Sigmoid colon (tissue), 6 donors: ENCODE measurements at regions not wholly inside any gene's neighbourhood (a gene's known extent, or its start where the extent isn't known, plus 50 kb on each side); places are given as distances from the start of the nearest gene placed in this dataset.

Source experiments
- DNase-seq: peaks from one replicate; pipeline ENCODE4 v3.0.0-alpha.2; 2019
- H3K27ac ChIP-seq, 4 donors: fragments of 200-600 bp; sonication (generic); one replicate each; pipeline ENCODE4 v1.5.1; 2016 to 2019; ENCODE audit warnings: mild to moderate bottlenecking in 1 of 4
- H3K27me3 ChIP-seq, 3 donors: fragments of 200-600 bp; sonication (generic); one replicate each; pipeline ENCODE4 v1.5.1; 2019; ENCODE audit warnings: mild to moderate bottlenecking in 1 of 3
- H3K36me3 ChIP-seq, 4 donors: fragments of 200-600 bp; sonication (generic); one replicate each; pipeline ENCODE4 v1.5.1; 2016 to 2019
- H3K4me1 ChIP-seq, 4 donors: fragments of 200-600 bp; sonication (generic); one replicate each; pipeline ENCODE4 v1.5.1; 2017 to 2019
- H3K4me3 ChIP-seq, 4 donors: fragments of 200-600 bp; sonication (generic); one replicate each; pipeline ENCODE4 v1.5.1; 2017 to 2019; ENCODE audit warnings: mild to moderate bottlenecking in 2 of 4, moderate library complexity in 1 of 4
- H3K9me3 ChIP-seq, 4 donors: fragments of 200-600 bp in 3 of 4; sonication (generic) in 3 of 4; one replicate each; pipeline versions ENCODE4 v1.5.1 to v1.6.1; 2013 to 2019
- EP300 ChIP-seq, 4 donors: sonication (generic); formaldehyde crosslinking; IDR thresholded peaks; one replicate each; pipeline ENCODE4 v1.6.1; 2017; ENCODE audit warnings: antibody characterized with exemption in 4 of 4
- POLR2A ChIP-seq, 2 donors: fragments of 450-650 bp; IDR thresholded peaks; one replicate each; pipeline ENCODE4 v1.6.1; 2016; ENCODE audit warnings: antibody characterized with exemption in 2 of 2, mild to moderate bottlenecking in 2 of 2, moderate library complexity in 2 of 2
- POLR2AphosphoS5 ChIP-seq, 4 donors: sonication (generic); formaldehyde crosslinking; IDR thresholded peaks; one replicate each; pipeline ENCODE4 v1.6.1; 2017; ENCODE audit warnings: antibody characterized with exemption in 4 of 4
- WGBS, 2 donors: extraction: QIAGEN DNeasy Blood & Tissue Kit; methylation state at CpG; one replicate each; pipeline ENCODE4 v1.1.7; 2013; 5-methylcytosine and 5-hydroxymethylcytosine counted together
- intact Hi-C: fragments of 100-400 bp; cut with DNase I; formaldehyde crosslinking; loops from one replicate; pipeline ENCODE4 v1.15.1; 2023
- TF ChIP-seq, protein P1 (sequence below), 4 experiments: fragments of 450-650 bp in 3 of 4; fragments of 200-600 bp in 1 of 4; IDR thresholded peaks; one replicate each; pipeline ENCODE4 v1.5.1; 2016 to 2019; ENCODE audit warnings: antibody characterized with exemption in 4 of 4, mild to moderate bottlenecking in 3 of 4, moderate library complexity in 2 of 4
- donor health status: healthy with polysubstance abuse.
- donor health status: healthy.

DNA sequence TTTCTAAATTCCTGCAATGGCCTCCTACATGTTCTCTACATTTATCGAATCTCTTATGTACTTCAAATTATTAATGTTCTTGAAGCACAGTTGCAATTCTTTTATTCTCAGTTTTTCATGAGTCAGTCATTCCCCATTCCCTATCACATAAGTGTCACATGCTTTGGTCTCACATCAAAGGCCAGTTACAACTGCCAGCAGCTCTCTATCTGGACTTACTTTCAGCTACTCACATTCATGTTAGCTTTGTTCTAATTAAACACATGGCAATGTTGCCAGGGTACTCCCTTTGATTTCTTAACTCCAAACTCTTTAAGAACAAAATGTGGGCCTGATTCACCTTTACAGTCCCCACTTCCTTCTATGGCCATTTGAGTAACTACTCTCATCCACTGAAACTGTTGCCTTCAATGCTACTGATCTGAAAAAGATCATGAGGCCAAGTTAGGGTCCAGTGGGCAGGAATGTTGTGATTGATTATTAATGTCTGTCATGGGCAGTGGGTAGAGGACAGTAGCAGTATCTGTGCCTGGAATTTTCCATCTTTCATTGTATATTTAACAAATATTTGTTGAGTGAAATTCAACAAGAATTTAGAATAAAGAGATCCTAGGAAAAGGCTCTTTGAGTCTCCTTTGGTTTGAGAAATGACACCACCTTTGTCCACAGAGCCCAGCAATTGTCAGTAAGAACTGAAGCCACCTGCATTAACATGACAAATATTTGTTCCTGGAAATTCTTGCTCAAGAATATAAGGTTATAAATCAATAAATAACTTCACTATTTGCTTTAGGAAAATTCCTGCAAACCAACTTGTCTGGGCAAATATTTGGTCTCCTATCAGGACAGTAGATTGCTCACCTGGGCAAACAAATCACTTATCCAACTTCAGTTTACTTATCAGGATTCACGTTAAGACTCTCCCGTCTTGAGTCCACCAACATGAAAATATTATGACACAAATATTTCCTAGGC is 153.6 kb upstream of the SAMSN1 start:
- WGBS, 2 donors, result 45 to 72% methylated on average over 3 of the region's 3 CpGs
- TF ChIP-seq POLR2A (IDR thresholded peaks at IDR 0.05) (no peak), POLR2AphosphoS5 (IDR thresholded peaks at IDR 0.05) (no peak), EP300 (IDR thresholded peaks at IDR 0.05) (no peak)
- TF ChIP-seq, protein P1, sequence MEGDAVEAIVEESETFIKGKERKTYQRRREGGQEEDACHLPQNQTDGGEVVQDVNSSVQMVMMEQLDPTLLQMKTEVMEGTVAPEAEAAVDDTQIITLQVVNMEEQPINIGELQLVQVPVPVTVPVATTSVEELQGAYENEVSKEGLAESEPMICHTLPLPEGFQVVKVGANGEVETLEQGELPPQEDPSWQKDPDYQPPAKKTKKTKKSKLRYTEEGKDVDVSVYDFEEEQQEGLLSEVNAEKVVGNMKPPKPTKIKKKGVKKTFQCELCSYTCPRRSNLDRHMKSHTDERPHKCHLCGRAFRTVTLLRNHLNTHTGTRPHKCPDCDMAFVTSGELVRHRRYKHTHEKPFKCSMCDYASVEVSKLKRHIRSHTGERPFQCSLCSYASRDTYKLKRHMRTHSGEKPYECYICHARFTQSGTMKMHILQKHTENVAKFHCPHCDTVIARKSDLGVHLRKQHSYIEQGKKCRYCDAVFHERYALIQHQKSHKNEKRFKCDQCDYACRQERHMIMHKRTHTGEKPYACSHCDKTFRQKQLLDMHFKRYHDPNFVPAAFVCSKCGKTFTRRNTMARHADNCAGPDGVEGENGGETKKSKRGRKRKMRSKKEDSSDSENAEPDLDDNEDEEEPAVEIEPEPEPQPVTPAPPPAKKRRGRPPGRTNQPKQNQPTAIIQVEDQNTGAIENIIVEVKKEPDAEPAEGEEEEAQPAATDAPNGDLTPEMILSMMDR (IDR thresholded peaks at IDR 0.05), result no peak
- H3K4me1 ChIP-seq, result no peaks in the 10 kb centered on the region

GRCh38 chr21:14697769-14698168 is 151.7 kb upstream of the SAMSN1 start:
- intact Hi-C loops, result no loop called here
- Histone ChIP-seq H3K4me3 (no peak overlapping the region), H3K4me1 (no peaks in the 10 kb centered on the region), H3K27me3 (no peaks in the 10 kb centered on the region), H3K36me3 (no peaks in the 10 kb centered on the region), H3K27ac (no peak overlapping the region), H3K9me3 (no peaks in the 10 kb centered on the region)
- TF ChIP-seq POLR2AphosphoS5 (IDR thresholded peaks at IDR 0.05) (no peak), EP300 (IDR thresholded peaks at IDR 0.05) (no peak), POLR2A (IDR thresholded peaks at IDR 0.05) (no peak)
- TF ChIP-seq, protein P1 (IDR thresholded peaks at IDR 0.05), result no peak
- no peak for DNase-seq
- 95 to 96% methylated on average over 1 of the region's 1 CpG for WGBS, 2 donors

More for the DNA sequence above, 153.6 kb upstream of the SAMSN1 start:
- no peak for DNase-seq
- Histone ChIP-seq H3K27me3 (no peaks in the 10 kb centered on the region), H3K27ac (no peak overlapping the region), H3K9me3 (no peaks in the 10 kb centered on the region), H3K4me3 (no peak overlapping the region), H3K36me3 (no peaks in the 10 kb centered on the region)
- intact Hi-C loops, result no loop called here

DNA sequence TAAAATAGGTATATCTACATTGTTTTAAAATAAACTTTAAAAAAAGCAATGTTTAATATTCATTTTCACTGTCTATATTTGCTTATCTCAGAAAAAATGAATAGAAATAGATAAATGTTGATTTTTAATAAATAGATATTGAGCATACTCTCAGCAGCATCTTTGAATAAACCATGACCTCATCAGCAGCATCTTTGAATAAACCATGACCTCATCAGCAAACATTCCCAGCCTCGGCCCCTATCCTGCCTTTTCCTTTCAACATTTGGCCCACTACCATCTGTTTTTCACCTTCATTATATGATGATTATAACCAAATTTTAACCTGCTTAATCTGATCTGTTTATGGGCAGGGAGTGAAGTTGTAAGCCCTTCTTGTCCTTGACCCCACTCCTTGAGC is 148.7 kb upstream of the SAMSN1 start:
- intact Hi-C loops, result no loop called here
- 79 to 86% methylated on average over 1 of the region's 1 CpG for WGBS, 2 donors
- Histone ChIP-seq H3K36me3 (no peaks in the 10 kb centered on the region), H3K27ac (no peak overlapping the region), H3K27me3 (no peaks in the 10 kb centered on the region), H3K9me3 (no peaks in the 10 kb centered on the region), H3K4me3 (no peak overlapping the region), H3K4me1 (no peaks in the 10 kb centered on the region)
- no peak for TF ChIP-seq EP300 (IDR thresholded peaks at IDR 0.05)
- TF ChIP-seq, protein P1 (IDR thresholded peaks at IDR 0.05), result no peak
- no peak for TF ChIP-seq POLR2AphosphoS5 (IDR thresholded peaks at IDR 0.05)
- TF ChIP-seq POLR2A (IDR thresholded peaks at IDR 0.05), result no peak
- DNase-seq, result no peak

DNA sequence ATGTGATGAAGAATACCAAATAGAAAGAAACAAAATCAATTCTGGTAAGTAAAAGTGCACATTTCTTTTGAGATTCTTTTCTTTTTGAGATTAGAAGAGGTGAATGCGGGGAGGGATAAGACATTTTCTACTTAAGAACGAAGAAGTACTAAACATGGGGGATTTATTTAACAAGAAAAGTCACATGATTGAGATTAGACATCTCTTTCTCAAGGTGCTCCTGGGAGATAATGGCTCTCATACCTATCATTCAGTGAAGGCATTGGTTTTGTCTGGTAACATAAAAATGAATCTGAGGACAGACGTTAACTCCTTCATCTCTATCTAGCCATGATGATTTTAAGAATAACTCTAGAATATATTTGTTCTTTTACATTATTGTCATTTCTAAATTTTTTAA is 147.9 kb upstream of the SAMSN1 start:
- Histone ChIP-seq H3K36me3 (no peaks in the 10 kb centered on the region), H3K4me1 (no peaks in the 10 kb centered on the region), H3K27ac (no peak overlapping the region), H3K4me3 (no peak overlapping the region), H3K27me3 (no peaks in the 10 kb centered on the region), H3K9me3 (no peaks in the 10 kb centered on the region)
- 96% methylated on average over 3 of the region's 3 CpGs for WGBS, 2 donors
- intact Hi-C loops, result no loop called here
- no peak for TF ChIP-seq POLR2AphosphoS5 (IDR thresholded peaks at IDR 0.05)
- no peak for TF ChIP-seq POLR2A (IDR thresholded peaks at IDR 0.05)
- TF ChIP-seq EP300 (IDR thresholded peaks at IDR 0.05), result no peak
- TF ChIP-seq, protein P1 (IDR thresholded peaks at IDR 0.05), result no peak
- DNase-seq, result no peak
